Left ventricle myocardium superior (tissue), 1 donor: ENCODE measurements at regions not wholly inside any gene's neighbourhood (a gene's known extent, or its start where the extent isn't known, plus 50 kb on each side); places are given as distances from the start of the nearest gene placed in this dataset.
A peak's percentile ranks its signal among the peaks of the same experiment; 100 is the strongest.
"Not testable (repeated sequence)": the region's sequence is repeated elsewhere in the genome, so short reads cannot be mapped to it uniquely, and the experiment has no call there.

Experiments used
- ATAC-seq: fragments of 200-7000 bp; cut with Tn5 transposase; one replicate; pipeline ENCODE4 v1.9.1; 2020; ENCODE audit warnings: mild to moderate bottlenecking, moderate library complexity
- DNase-seq: peaks from one replicate; pipeline ENCODE4 v3.0.0-alpha.2; 2020
- intact Hi-C: fragments of 100-400 bp; cut with micrococcal nuclease; formaldehyde crosslinking; loops from one replicate; pipeline ENCODE4 v1.11.0; 2022
- donor health status: DM: no; HTN: yes; CAD: no; lungs with severe emphysema.

DNA sequence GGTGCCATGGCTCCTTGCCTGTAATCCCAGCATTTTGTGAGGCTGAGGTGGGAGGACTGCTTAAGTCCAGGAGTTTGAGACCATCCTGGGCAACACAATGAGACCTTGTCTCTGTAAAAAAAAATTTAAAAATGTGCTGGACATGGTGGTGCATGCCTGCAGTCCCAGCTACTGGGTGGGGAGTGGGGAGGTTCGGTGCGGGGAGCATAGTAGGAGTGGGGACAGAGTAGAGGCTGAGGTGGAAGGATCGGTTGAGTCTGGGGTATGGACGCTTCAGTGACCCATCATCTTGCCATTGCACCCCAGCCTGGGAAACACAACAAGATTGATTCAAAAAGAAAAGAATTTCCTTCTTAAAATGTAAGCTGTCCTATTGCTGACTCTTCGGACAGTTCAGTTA lies 1490.0 kb upstream of the GBE1 start:
- DNase-seq (no peak), ATAC-seq (no peak)
- intact Hi-C loops, result no loop called here

DNA sequence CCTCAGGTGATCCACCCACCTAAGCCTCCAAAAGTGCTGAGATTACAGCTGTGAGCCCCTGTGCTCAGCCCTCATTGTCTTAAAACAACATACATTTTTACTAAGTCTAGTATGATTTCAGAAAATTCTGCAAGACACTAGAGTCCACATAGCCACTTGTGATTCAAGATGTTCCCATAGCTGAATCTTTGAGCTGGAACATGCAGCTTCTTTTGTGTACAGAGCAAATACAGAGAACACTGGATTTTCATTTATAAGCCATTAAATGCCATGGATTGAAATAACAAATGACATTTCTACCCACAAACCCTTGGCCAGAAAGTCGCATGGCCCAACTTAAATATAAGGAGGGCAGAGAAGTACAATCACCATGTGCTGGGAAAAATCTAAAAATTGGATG lies 1489.2 kb upstream of the GBE1 start:
- intact Hi-C loops, result no loop called here
- no peak for DNase-seq
- no peak for ATAC-seq

DNA sequence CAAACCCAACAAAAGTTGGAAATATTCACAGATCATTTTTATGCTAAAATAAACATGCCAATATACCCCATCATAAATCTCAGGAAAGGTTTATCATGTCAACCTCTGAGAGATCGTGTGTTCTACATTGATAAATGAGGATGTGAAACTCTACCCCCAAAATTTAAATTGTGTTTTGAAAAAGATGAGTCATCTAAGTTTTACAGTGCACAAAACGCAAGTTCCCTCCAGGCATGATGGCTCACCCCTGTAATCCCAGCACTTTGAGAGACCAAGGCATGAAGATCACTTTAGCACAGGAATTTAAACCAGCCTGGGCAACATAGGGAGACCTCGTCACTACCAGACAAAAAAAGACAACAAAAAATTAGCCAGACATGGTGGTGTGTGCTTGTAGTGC lies 1487.0 kb upstream of the GBE1 start:
- intact Hi-C loops, result no loop called here
- ATAC-seq (no peak), DNase-seq (no peak)

DNA sequence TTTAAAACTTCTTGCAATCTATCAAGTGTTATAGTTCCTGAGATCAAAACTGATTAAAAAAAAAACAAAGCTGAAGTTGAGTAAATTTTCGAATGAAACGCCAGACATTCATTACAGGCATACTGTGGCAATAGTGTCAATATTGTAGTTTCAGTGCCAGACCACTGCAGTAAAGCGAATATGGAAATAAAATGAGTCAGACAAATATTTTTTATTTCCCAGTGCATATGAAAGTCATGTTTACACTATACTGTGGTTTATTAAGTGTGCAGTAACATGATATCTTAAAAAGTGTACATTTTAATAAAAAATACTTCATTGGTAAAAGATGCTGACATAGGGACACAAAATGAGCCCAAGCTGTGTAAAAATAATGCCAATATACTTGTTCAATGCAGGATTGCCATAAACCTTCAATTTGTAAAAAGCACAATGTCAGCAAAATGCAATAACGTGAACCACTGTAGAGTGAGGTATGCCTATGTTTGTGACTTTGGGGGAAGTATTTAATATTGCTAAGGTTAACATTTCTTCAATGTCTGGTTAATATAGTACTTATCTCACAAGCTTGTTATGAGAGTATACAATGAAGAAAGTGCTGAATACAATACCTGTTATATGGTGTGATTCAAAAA lies 1473.9 kb upstream of the GBE1 start:
- ATAC-seq (no peak), DNase-seq (no peak)
- intact Hi-C loops, result no loop called here

DNA sequence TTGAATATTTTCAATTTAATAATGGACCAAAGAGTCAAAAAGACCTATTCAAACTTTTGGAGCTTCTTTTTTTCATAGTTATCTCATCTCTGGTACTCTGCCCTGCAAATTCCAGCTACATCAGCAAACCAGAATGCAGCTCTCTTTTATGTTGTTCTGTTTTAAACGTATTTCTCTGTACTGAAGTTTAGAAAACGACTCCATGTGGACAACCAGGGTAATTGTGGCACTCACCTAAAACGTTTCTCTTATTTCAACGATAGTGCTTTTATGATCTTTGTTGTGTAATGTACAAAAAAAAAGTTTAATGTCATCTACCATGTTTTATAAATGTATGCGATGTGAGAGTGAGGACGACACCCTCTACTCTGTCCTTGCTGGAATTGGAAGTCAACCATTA lies 1472.3 kb upstream of the GBE1 start:
- ATAC-seq (no peak), DNase-seq (no peak)
- intact Hi-C loops, result no loop called here

DNA sequence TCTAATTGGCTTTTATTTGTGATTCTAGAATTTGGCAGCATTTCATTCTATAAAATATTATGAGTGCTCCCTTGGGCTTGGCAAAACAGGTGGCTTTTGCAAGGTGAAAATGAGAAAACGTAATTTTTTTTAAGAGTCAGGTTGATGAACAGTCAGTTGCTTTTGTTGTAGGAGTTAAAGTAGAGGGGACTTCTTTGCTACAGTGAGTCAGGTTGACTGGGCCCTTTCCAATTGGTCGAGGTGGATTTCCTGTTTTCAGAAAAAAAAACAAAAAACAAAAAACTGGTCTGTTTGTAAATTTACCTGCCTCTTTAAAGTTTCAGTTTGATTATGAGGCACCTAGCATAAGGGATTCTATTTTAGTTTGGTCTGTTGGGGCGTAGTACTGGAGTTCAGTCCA lies 1469.4 kb upstream of the GBE1 start:
- intact Hi-C loops, result no loop called here
- no peak for ATAC-seq
- no peak for DNase-seq

DNA sequence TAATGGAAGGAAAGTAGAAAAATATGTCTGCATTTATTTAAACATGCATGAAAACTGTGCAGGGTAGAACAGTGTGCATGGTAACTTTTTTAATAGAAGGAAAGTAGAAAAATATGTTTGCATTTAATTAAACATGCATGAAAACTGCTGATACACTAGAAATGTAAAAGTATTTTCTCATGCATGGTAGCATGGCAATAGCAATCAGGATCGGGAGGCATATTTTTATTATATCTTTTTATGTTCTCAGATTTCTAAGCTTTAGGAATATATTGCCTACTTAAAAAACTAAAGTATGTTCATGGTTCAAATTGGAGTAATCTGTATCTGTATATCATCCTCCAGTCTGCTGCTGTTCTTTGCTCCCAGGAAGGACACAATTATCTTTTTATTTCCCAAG lies 1468.9 kb upstream of the GBE1 start:
- ATAC-seq (no peak), DNase-seq (no peak)
- intact Hi-C loops, result no loop called here

DNA sequence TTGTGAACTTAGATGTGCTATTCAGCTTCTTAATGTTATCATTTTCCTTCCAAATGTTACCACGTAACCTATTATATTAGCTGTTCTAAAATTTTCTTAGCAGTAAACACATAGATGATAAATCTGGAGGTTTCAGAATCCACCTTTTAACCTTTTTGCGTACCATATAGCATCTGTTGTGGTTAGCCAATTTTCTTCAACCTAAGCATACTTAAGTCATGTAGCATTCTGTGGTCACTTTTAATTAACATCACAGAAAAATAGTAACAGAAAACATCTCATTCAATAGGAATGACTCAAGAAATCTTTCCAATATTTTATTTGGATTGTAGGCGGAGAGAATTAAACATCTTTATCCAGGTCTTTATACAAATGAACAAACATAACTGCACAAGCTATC lies 1465.3 kb upstream of the GBE1 start:
- ATAC-seq, result no peak

DNA sequence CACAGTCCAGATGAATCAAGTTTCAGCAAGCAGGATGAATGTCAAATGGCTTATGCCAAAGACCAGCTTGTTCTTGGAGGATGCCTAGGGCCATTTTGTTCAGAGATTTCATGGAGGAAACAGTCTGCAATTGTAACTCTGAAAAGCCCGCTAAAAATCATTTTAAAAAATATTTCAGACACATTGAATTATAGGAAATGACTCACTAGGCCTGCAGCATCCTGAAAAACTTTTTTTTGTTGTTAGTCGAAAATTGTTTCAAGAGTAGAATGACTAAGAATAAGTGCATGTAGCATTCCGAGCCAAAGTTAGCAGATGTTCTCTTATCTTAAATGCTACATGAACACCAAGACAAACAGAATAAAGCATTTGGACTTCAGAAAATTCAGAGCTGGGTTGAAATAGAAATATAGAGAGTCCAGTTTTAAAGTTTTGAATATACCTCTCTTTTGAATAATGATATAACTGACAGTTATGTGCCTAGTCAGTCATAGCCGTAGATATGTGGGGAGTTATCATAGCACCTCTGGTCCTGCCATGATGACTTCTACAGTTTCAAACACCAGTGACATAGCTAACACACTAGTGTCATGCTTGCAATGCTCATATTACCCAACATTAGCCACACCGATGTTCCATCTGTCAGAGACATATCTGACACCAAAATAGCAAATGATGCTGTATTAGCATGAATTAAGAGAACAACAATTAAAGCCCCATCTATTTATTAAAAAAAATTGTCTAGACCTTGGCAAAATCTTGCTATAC lies 1462.8 kb upstream of the GBE1 start:
- DNase-seq (no peak), ATAC-seq (peak; percentile 70)
- intact Hi-C loops, result no loop called here

More for the DNA sequence above, 1465.3 kb upstream of the GBE1 start:
- no peak for DNase-seq
- intact Hi-C loops, result no loop called here

DNA sequence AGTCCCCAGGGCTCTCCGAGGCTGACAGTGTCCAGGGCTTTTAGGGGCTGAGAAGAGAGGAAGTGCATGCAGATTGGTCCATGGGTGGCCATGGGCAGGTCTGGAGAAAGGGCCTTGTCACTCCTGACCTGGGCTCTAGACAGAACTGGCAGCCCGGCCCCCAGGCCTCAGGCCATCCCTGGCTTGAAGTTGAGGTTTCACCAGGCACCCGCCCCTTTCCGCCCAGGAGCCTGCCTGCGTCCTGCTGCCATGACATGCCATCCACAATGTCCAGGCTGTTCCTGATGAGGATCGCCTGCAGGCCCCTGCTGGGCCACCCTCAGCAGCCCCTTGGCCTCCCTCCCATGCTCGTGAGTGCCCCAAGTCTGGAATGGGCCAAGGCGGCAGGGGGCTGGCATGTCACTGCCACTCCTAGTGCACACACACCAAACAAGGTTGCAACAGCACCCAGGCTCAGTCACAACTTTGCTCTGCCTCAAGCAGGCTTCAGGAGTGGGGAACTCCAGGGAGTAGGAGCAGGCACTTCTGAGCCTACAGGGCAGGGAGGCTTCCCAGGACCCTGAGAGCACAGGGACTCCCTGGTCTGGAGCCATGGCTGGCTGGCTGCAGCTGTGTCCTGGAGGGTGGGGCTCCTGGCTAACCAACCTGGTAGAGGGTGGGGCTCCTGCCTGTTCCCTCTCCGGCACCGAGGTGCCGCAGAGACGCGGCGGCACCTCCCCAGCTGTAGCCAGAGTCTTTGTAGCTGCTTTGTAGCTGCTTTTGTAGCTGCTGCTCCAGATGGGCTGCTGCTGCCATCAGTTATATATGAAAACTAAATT lies 1457.1 kb upstream of the GBE1 start:
- intact Hi-C loops, result no loop called here
- DNase-seq, result peak; percentile 21
- no peak for ATAC-seq

DNA sequence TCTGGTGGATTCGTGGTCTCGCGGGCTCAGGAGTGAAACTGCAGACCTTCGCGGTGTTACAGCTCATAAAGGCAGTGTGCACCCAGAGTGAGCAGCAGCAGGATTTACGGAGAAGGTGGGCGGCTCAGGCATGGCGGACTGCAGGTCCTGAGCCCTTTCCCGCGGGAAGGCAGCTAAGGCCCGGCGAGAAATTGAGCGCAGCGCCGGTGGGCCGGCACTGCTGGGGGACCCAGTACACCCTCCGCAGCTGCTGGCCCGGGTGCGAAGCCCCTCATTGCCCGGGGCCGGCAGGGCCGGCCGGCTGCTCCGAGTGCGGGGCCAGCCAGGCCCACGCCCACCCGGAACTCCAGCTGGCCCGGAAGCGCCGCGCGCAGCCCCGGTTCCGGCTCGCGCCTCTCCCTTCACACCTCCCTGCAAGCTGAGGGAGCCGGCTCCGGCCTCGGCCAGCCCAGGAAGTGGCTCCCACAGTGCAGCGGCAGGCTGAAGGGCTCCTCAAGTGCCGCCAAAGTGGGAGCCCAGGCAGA lies 1456.2 kb upstream of the GBE1 start:
- intact Hi-C loops, ATAC-seq: not testable (repeated sequence)
- DNase-seq, result peak; percentile 15

DNA sequence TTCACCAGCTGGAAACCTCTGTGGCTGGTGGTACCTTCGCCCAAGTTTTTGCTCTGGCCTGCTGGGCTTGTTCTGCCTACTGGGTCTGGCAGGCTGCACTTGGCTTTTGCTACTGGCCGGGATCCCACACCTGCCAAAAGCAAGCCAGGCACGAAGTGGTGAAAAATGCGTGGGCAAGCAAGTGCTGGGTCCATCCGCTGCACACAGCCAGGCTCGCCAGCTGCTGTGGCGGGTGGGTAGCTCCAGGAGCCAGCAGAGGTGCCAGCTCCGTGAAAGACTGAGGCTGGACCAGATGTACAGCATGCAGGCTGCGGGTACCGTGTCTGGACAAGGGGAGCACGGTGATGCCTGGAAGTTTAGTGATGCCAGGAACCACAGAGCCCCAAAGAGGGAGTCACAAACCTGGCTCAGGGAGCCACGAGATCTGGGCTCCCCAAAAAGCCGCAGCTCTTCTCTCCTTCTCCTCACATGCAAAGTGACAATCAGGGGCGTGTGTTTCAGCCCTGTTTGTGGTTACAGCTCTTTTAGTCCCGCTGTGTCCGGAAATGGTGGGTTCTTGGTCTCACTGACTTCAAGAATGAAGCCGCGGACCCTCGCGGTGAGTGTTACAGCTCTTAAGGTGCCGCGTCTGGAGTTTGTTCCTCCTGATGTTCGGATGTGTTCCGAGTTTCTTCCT lies 1455.6 kb upstream of the GBE1 start:
- no peak for ATAC-seq
- DNase-seq, result peak; percentile 21
- intact Hi-C loops, result no loop called here

DNA sequence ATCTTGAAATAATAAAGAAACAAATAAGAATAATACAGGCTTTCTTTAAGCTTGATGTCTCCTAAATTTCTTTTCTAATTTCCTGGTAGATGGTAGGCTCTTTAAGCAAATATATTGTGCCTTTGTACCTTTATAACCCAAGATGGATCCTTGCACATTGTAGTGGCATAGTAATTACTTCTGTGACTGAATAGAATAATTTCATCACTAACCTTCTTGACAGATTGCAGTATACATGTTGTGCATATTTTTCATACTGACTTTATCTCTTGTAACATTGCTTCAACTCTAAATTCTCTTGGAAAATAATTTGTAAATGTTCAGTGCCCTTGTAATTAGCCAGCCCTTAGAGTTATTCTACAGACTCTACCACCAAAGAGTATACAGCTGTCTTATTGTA lies 1433.8 kb upstream of the GBE1 start:
- DNase-seq, result no peak
- ATAC-seq, result no peak
- intact Hi-C loops, result no loop called here

DNA sequence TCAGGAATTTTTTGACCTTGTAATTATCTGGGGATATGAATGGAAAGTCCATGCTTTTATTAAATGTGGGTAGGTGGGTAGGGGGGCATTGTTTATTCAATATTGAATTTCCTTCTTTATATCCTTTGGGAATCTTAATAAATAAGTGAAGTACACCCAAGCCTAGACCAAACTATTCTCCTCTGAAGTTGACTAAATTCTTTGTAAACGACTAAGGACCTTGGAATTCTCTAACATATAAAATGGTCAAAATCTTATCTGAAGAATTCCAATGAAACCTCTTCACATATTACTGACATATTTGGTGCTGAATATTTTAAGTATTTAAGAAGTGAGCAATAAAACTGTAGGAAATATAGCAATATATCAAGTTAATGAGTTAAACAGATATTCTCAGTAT lies 1432.1 kb upstream of the GBE1 start:
- DNase-seq (no peak), ATAC-seq (no peak)
- intact Hi-C loops, result no loop called here

DNA sequence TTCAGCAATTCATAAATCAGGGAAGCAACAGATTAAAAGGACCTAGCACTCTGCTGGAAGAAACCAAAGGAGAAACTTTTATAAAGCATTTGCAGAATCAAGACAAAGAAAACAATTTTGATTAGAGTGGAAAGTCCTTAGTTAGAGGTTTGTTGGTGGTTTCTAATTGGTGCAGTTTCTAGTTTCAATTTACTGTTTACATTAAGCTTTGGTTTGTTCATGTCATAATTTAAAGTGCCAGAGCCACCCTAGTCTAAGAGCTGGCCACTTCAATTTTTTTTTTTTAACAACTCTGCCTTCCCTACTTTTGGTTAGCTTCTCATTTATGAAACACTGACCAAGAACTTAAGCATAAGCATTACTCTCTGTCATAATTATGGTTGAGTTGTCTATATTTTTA lies 1428.2 kb upstream of the GBE1 start:
- ATAC-seq, result no peak
- no peak for DNase-seq
- intact Hi-C loops, result no loop called here

DNA sequence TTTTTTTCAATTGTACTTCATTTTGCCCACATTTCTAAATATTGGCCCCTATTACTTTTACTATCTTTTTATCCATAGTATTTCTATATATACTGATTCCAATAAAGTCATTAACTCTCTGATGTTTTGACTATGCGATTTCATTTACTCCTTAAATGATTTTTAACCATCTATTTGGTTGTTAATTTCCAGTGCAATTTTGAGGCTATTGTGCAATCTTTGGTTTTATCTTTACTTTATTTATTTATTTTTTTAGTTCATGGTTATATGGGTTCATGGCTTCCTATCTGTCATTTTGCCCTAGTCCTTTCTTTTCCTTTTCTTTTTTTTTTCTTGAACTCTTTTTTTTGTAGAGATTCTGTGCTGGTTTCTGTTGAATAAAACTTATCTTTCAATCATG lies 1408.0 kb upstream of the GBE1 start:
- intact Hi-C loops, result no loop called here
- ATAC-seq, result no peak
- no peak for DNase-seq

DNA sequence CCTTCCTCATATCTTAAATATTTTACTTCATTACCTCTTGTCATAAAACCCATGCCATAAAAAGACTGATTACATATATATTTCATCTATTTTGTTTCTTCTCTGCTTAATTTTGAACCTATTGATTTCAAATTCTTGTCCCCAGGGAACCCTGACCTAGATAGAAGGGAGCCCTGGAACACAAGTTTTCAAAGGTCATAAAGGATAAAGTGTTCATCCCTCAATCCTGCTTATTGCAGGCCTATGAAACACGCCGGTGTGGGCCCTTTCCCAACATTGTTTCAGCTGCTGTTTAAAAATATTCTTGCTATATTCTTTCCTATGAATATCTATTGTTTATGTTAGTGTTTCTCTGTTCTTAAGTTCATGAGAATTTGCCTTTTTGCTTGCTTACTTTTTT lies 1389.5 kb upstream of the GBE1 start:
- intact Hi-C loops, result no loop called here
- no peak for DNase-seq
- ATAC-seq, result no peak

DNA sequence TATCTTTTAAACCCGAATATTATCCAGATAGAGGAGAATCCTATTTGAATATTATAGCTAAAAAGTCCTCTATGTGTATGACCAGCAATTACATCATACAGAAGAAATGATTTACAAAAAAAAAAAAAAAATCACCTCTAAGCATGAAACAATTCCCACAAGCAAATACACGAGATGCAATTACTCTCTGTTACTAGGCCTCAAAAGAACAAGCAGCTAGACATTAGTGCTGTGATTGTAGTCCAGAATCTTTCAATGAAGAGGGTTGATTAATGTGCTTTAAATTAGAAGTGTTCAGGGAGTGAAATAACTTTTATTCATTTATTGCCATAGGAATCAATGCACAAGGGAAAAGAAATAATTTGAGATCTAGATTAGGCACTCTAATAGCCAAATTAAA lies 1379.5 kb upstream of the GBE1 start:
- intact Hi-C loops, result no loop called here

DNA sequence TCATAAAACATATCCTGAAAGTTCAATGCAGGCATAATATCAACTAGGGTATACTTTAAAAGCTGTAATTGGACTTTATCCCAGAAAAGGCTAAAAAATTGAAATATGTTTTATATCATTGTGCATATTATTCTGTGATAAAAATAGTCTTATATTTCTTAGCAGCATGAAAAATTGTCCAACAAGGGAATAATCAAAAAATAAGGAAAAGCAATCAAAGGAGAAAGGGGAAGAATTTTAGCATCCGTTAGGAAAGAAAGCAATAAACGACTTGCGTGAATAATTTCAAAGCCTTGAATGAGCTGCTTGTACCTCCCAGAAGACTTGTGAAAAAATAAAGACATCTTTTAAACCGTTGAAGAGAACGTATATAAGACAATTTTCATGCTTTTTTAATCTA lies 1369.8 kb upstream of the GBE1 start:
- intact Hi-C loops, result no loop called here

More for the DNA sequence above, 1379.5 kb upstream of the GBE1 start:
- DNase-seq, result no peak
- no peak for ATAC-seq

More for the DNA sequence above, 1369.8 kb upstream of the GBE1 start:
- ATAC-seq (no peak), DNase-seq (no peak)
